NB4 (cell line): ENCODE measurements at regions not wholly inside any gene's neighbourhood (a gene's known extent, or its start where the extent isn't known, plus 50 kb on each side); places are given as distances from the start of the nearest gene placed in this dataset.

Experiments
- CTCF ChIP-seq: IDR thresholded peaks from one replicate; pipeline ENCODE4 v1.5.1; 2012; ENCODE audit warnings: low read depth, low read length
- MAX ChIP-seq: IDR thresholded peaks from 2 replicates; pipeline ENCODE4 v1.6.1; 2011; ENCODE audit warnings: low read depth, low read length
- MYC ChIP-seq: IDR thresholded peaks from 2 replicates; pipeline ENCODE4 v1.6.1; 2011; ENCODE audit warnings: low read depth, low read length
- POLR2A ChIP-seq: IDR thresholded peaks from 2 replicates; pipeline ENCODE4 v1.6.1; 2011; ENCODE audit warnings: mild to moderate bottlenecking; ENCODE audit not compliant: insufficient read length; ENCODE audit errors: extremely low read depth

GRCh38 chr2:239793836-239794235 lies 231.3 kb downstream of the NDUFA10 start:
- TF ChIP-seq MAX = no peak
- no peak for TF ChIP-seq CTCF
- TF ChIP-seq POLR2A = no peak
- no peak for TF ChIP-seq MYC
